MM.1S (cell line): ENCODE measurements at regions not wholly inside any gene's neighbourhood (a gene's known extent, or its start where the extent isn't known, plus 50 kb on each side); places are given as distances from the start of the nearest gene placed in this dataset.

ENCODE experiments used
- DNase-seq: peaks from one replicate; pipeline ENCODE4 v3.0.0-alpha.2; 2015
- H2AFZ ChIP-seq: fragments of 300-600 bp; sonication (generic); 2 replicates; pipeline ENCODE4 v1.6.0; 2016; ENCODE audit warnings: antibody characterized with exemption, low read length
- H3F3A ChIP-seq: fragments of 300-600 bp; sonication (generic); 2 replicates; pipeline ENCODE4 v1.6.1; 2016; ENCODE audit warnings: mild to moderate bottlenecking, antibody characterized with exemption, low read length, moderate library complexity, mixed read lengths; ENCODE audit not compliant: insufficient read depth
- H3K27ac ChIP-seq: fragments of 300-600 bp; sonication (generic); 2 replicates; pipeline ENCODE4 v1.5.1; 2016; ENCODE audit warnings: mild to moderate bottlenecking, low read length
- H3K27me3 ChIP-seq: fragments of 300-600 bp; sonication (generic); replicated peaks from 2 replicates; pipeline ENCODE4 v1.6.0; 2016; ENCODE audit warnings: low read length; ENCODE audit not compliant: insufficient read depth
- H3K36me3 ChIP-seq: fragments of 300-600 bp; sonication (generic); replicated peaks from 2 replicates; pipeline ENCODE4 v1.6.1; 2016; ENCODE audit warnings: mild to moderate bottlenecking, low read length, mixed read lengths; ENCODE audit not compliant: insufficient read depth
- H3K4me1 ChIP-seq: fragments of 300-600 bp; sonication (generic); 2 replicates; pipeline ENCODE4 v1.6.1; 2016; ENCODE audit warnings: low read length, mixed read lengths
- H3K4me2 ChIP-seq: fragments of 300-600 bp; sonication (generic); 2 replicates; pipeline ENCODE4 v1.6.0; 2016; ENCODE audit warnings: low read depth, low read length
- H3K4me3 ChIP-seq: fragments of 300-600 bp; sonication (generic); 2 replicates; pipeline ENCODE4 v1.5.1; 2016; ENCODE audit warnings: low read length, mixed read lengths
- H3K79me2 ChIP-seq: fragments of 300-600 bp; sonication (generic); 2 replicates; pipeline ENCODE4 v1.6.1; 2016; ENCODE audit warnings: mixed run types, low read length, mixed read lengths
- H3K9ac ChIP-seq: fragments of 300-600 bp; sonication (generic); 2 replicates; pipeline ENCODE4 v1.6.1; 2016; ENCODE audit warnings: low read length, mixed read lengths
- H3K9me2 ChIP-seq: fragments of 300-600 bp; sonication (generic); replicated peaks from 2 replicates; pipeline ENCODE4 v1.6.1; 2016; ENCODE audit warnings: mild to moderate bottlenecking, low read length, mixed read lengths; ENCODE audit not compliant: insufficient read depth
- H3K9me3 ChIP-seq: fragments of 300-600 bp; sonication (generic); replicated peaks from 2 replicates; pipeline ENCODE4 v1.6.1; 2016; ENCODE audit warnings: mild to moderate bottlenecking, low read length, mixed read lengths; ENCODE audit not compliant: insufficient read depth
- H4K20me1 ChIP-seq: fragments of 300-600 bp; sonication (generic); 2 replicates; pipeline ENCODE4 v1.6.1; 2016; ENCODE audit warnings: mild to moderate bottlenecking, low read length, moderate library complexity, mixed read lengths; ENCODE audit not compliant: insufficient read depth
- CTCF ChIP-seq: fragments of 300-600 bp; sonication (generic); IDR thresholded peaks from 2 replicates; pipeline ENCODE4 v1.5.1; 2016; ENCODE audit warnings: antibody characterized with exemption, low read length, mixed read lengths
- EZH2 ChIP-seq: fragments of 300-600 bp; sonication (generic); optimal IDR thresholded peaks from 2 replicates; pipeline ENCODE3; 2017; ENCODE audit warnings: low read depth, mild to moderate bottlenecking, antibody characterized with exemption, low read length, mixed read lengths
- EZH2phosphoT487 ChIP-seq: fragments of 300-600 bp; sonication (generic); IDR thresholded peaks from 2 replicates; pipeline ENCODE4 v1.6.1; 2018; ENCODE audit warnings: antibody characterized with exemption, low read length

- H3K27ac ChIP-seq, result no peak overlapping the region
- H3K9me2 ChIP-seq, result no peaks in the 10 kb centered on the region
- H3K4me3 ChIP-seq, result no peak overlapping the region
- H3F3A ChIP-seq, result no peaks in the 10 kb centered on the region
- no peak overlapping the region for H2AFZ ChIP-seq
- no peaks in the 10 kb centered on the region for H3K36me3 ChIP-seq
- no peak overlapping the region for H3K4me2 ChIP-seq
- H3K4me1 ChIP-seq, result no peaks in the 10 kb centered on the region
- no peaks in the 10 kb centered on the region for H3K9me3 ChIP-seq
- H4K20me1 ChIP-seq, result no peaks in the 10 kb centered on the region
- TF ChIP-seq CTCF, result no peak
- no peak for TF ChIP-seq EZH2phosphoT487
- no peak for TF ChIP-seq EZH2
- no peak overlapping the region for H3K9ac ChIP-seq
- no peaks in the 10 kb centered on the region for H3K27me3 ChIP-seq
- no peak for DNase-seq
- H3K79me2 ChIP-seq, result peaks cover 26% of the 10 kb centered on the region
Observed at GRCh38 chr6:130274007-130274406, 51.3 kb upstream of the SAMD3 start.
